ENCODE measurements at regions not wholly inside any gene's neighbourhood (a gene's known extent, or its start where the extent isn't known, plus 50 kb on each side); places are given as distances from the start of the nearest gene placed in this dataset.

GRCh38 chr5:94057655-94058054 lies 316.3 kb upstream of the POU5F2 start:
- H3K27me3 ChIP-seq (ENCODE audit: control insufficient read depth in 1 of 2, insufficient read depth in 2 of 2, low read length in 2 of 2) = no peaks in the 10 kb centered on the region
- no peak overlapping the region for H2AFZ ChIP-seq (ENCODE audit: low read length)
- H4K20me1 ChIP-seq (ENCODE audit: insufficient read depth, low read length) = no peaks in the 10 kb centered on the region
- FAIRE-seq = no peak
- no peaks in the 10 kb centered on the region for H3K9me3 ChIP-seq (ENCODE audit: low read length)
- no peaks in the 10 kb centered on the region for H3K79me2 ChIP-seq (ENCODE audit: insufficient read depth, low read length)
- peak; percentile 7 for DNase-seq (ENCODE audit: low spot score)
- H3K4me1 ChIP-seq (ENCODE audit: insufficient read depth, low read length) = peaks cover 25% of the 10 kb centered on the region
- TF ChIP-seq ZNF564 (CRISPR knock-in tag; IDR thresholded peaks at IDR 0.05) = no peak
- no peak for TF ChIP-seq ZNF567 (CRISPR knock-in tag; IDR thresholded peaks at IDR 0.05; ENCODE audit: borderline replicate concordance)
- TF ChIP-seq ZNF136 (CRISPR knock-in tag; IDR thresholded peaks at IDR 0.05; ENCODE audit: low read depth) = no peak
- no peak for TF ChIP-seq HOXD1 (CRISPR knock-in tag; IDR thresholded peaks at IDR 0.05)
- no peak for TF ChIP-seq ZNF260 (CRISPR knock-in tag; IDR thresholded peaks at IDR 0.05; ENCODE audit: borderline replicate concordance, low read depth)
- no peak for TF ChIP-seq TARDBP (CRISPR knock-in tag; IDR thresholded peaks at IDR 0.05)
- no peak for TF ChIP-seq POLR2G (IDR thresholded peaks at IDR 0.05; ENCODE audit: low read depth, low read length)
- TF ChIP-seq HNRNPK (IDR thresholded peaks at IDR 0.05; ENCODE audit: low read depth, low read length, poor library complexity, severe bottlenecking) = no peak
- no peak for TF ChIP-seq ISX (CRISPR knock-in tag; conservative IDR thresholded peaks at IDR 0.05)
- no peak for TF ChIP-seq TMF1 (CRISPR knock-in tag; IDR thresholded peaks at IDR 0.05; ENCODE audit: low read depth)
- no peak for TF ChIP-seq ZXDC (CRISPR knock-in tag; IDR thresholded peaks at IDR 0.05)
- TF ChIP-seq ZFP36L1 (CRISPR knock-in tag; IDR thresholded peaks at IDR 0.05) = no peak
- TF ChIP-seq MBD4 (IDR thresholded peaks at IDR 0.05; ENCODE audit: borderline replicate concordance, low read length) = no peak
- no peak for TF ChIP-seq DR1 (CRISPR knock-in tag; IDR thresholded peaks at IDR 0.05)
- no peak for TF ChIP-seq ZNF33B (CRISPR knock-in tag; IDR thresholded peaks at IDR 0.05)
- no peak for TF ChIP-seq ZNF530 (CRISPR knock-in tag; IDR thresholded peaks at IDR 0.05; ENCODE audit: low read depth)
- TF ChIP-seq ZC3H13 (CRISPR knock-in tag; IDR thresholded peaks at IDR 0.05) = no peak
- no peak overlapping the region for H3K9ac ChIP-seq (ENCODE audit: insufficient read depth, low read depth, low read length)
- POLR2A ChIA-PET = no interaction called here
- no peak overlapping the region for H3K27ac ChIP-seq (ENCODE audit: extremely low read length, insufficient read depth, low read length)
- CTCF ChIA-PET (ENCODE audit: low intra/inter-chr PET ratio, low total read pairs) = no interaction called here
- intact Hi-C loops (cut with micrococcal nuclease; ENCODE audit: unreplicated experiment) = no loop called here
- no peak overlapping the region for H3K4me3 ChIP-seq (replicated peaks in 1 of 3; ENCODE audit: insufficient read depth in 1 of 3, low read depth in 2 of 3, low read length in 3 of 3)
- 95% methylated on average over 2 of the region's 2 CpGs for WGBS (ENCODE audit: low lambda C conversion rate)
- no peak; the same call in 2 of the 3 replicates for ATAC-seq
- BruUV-seq (replicated peaks) = no TSS peak
- 0 out of 2 replicates have a peak overlapping the region, but pooled peaks have one; percentile 38 for H3K4me2 ChIP-seq (ENCODE audit: low read depth, low read length)
- H3K36me3 ChIP-seq (replicated peaks in 1 of 2; ENCODE audit: control insufficient read depth in 1 of 2, insufficient read depth in 2 of 2, low read length in 2 of 2) = no peaks in the 10 kb centered on the region
- in situ Hi-C loops (cut with HindIII; ENCODE audit: extremely low pct_ligation_motif_present, low pct_unique_long_range_greater_than_20kb) = no loop called here

Data from HepG2 (cell line).